HEK293 (cell line): ENCODE measurements at regions not wholly inside any gene's neighbourhood (a gene's known extent, or its start where the extent isn't known, plus 50 kb on each side); places are given as distances from the start of the nearest gene placed in this dataset.

Experiments used
- CTCF ChIA-PET: fragments of 350-600 bp; formaldehyde crosslinking; extraction: SDS; loops from one replicate; lab custom pipeline; 2021; ENCODE audit warnings: antibody characterized with exemption; lab: Yijun Ruan, JAX
- POLR2A ChIA-PET: fragments of 300-600 bp; formaldehyde crosslinking; extraction: SDS; loops from one replicate; lab custom pipeline; 2020; ENCODE audit warnings: antibody characterized with exemption, inconsistent platforms; lab: Yijun Ruan, JAX
- H3K27ac ChIP-seq: fragments of 200-500 bp; sonication (Bioruptor generic); 2 replicates; pipeline ENCODE4 v1.5.1; 2014; ENCODE audit warnings: low read depth, low read length, control low read depth, inconsistent platforms; ENCODE audit errors: extremely low read depth
- H3K36me3 ChIP-seq, 2 experiments: fragments of 200-500 bp in 1 of 2; sonication (Bioruptor generic) in 1 of 2; 1 replicate in 1 of 2; 2 replicates in 1 of 2; pipeline ENCODE4 v1.5.1; 2014 to 2017; ENCODE audit warnings: inconsistent platforms in 2 of 2, low read length in 2 of 2; ENCODE audit not compliant: control insufficient read depth in 2 of 2, insufficient read depth in 1 of 2
- H3K4me1 ChIP-seq: fragments of 200-500 bp; sonication (Bioruptor generic); 2 replicates; pipeline ENCODE4 v1.5.1; 2014; ENCODE audit warnings: mild to moderate bottlenecking, low read length, inconsistent platforms; ENCODE audit not compliant: control insufficient read depth, insufficient read depth
- H3K4me3 ChIP-seq: 2 replicates; pipeline ENCODE4 v1.5.1; 2011; ENCODE audit warnings: low read depth, mild to moderate bottlenecking, control low read depth, low read length, moderate library complexity
- H3K9me3 ChIP-seq: fragments of 200-500 bp; sonication (Bioruptor generic); 2 replicates; pipeline ENCODE4 v1.5.1; 2014; ENCODE audit warnings: low read depth, low read length, inconsistent platforms; ENCODE audit not compliant: control insufficient read depth, insufficient read depth
- EGR2 ChIP-seq: fragments of 450-650 bp; formaldehyde crosslinking; IDR thresholded peaks from 2 replicates; pipeline ENCODE4 v1.5.1; 2016; ENCODE audit warnings: low read depth, missing biosample characterization, missing genetic modification characterization
- MEIS1 ChIP-seq: sonication (generic); formaldehyde crosslinking; IDR thresholded peaks from 2 replicates; pipeline ENCODE4 v1.8.1; 2022; ENCODE audit warnings: missing genetic modification reagents, mild to moderate bottlenecking, borderline replicate concordance
- PRDM1 ChIP-seq: fragments of 450-650 bp; formaldehyde crosslinking; IDR thresholded peaks from 2 replicates; pipeline ENCODE4; 2016; ENCODE audit warnings: missing biosample characterization, missing genetic modification characterization
- RBAK ChIP-seq: fragments of 450-650 bp; formaldehyde crosslinking; IDR thresholded peaks from 2 replicates; pipeline ENCODE4 v1.5.1; 2016; ENCODE audit warnings: missing biosample characterization, missing genetic modification characterization
- SCRT1 ChIP-seq: fragments of 450-650 bp; formaldehyde crosslinking; IDR thresholded peaks from 2 replicates; pipeline ENCODE4 v1.5.1; 2016; ENCODE audit warnings: missing biosample characterization, missing genetic modification characterization, borderline replicate concordance
- ZBTB48 ChIP-seq: fragments of 450-650 bp; formaldehyde crosslinking; IDR thresholded peaks from 2 replicates; pipeline ENCODE4 v1.5.1; 2016; ENCODE audit warnings: missing biosample characterization, missing genetic modification characterization
- ZBTB6 ChIP-seq: fragments of 450-650 bp; formaldehyde crosslinking; IDR thresholded peaks from 2 replicates; pipeline ENCODE4 v1.5.1; 2017; ENCODE audit warnings: missing biosample characterization, missing genetic modification characterization
- ZBTB7A ChIP-seq: fragments of 450-650 bp; formaldehyde crosslinking; IDR thresholded peaks from 2 replicates; pipeline ENCODE4 v1.5.1; 2016; ENCODE audit warnings: low read depth, missing biosample characterization, missing genetic modification characterization
- ZFHX2 ChIP-seq: fragments of 450-650 bp; formaldehyde crosslinking; conservative IDR thresholded peaks from 2 replicates; pipeline ENCODE4 v1.5.1; 2016; ENCODE audit warnings: missing biosample characterization, missing genetic modification characterization
- ZNF155 ChIP-seq: fragments of 450-650 bp; formaldehyde crosslinking; IDR thresholded peaks from 2 replicates; pipeline ENCODE4 v1.5.1; 2016; ENCODE audit warnings: missing biosample characterization, missing genetic modification characterization
- ZNF157 ChIP-seq: fragments of 450-650 bp; formaldehyde crosslinking; IDR thresholded peaks from 2 replicates; pipeline ENCODE4 v1.5.1; 2016; ENCODE audit warnings: missing biosample characterization, missing genetic modification characterization
- ZNF2 ChIP-seq: fragments of 450-650 bp; formaldehyde crosslinking; IDR thresholded peaks from 2 replicates; pipeline ENCODE4 v1.5.1; 2016; ENCODE audit warnings: missing biosample characterization, missing genetic modification characterization
- ZNF433 ChIP-seq: fragments of 450-650 bp; formaldehyde crosslinking; IDR thresholded peaks from 2 replicates; pipeline ENCODE4 v1.5.1; 2016; ENCODE audit warnings: missing biosample characterization, missing genetic modification characterization, low read depth
- ZNF521 ChIP-seq: fragments of 450-650 bp; formaldehyde crosslinking; IDR thresholded peaks from 2 replicates; pipeline ENCODE4 v1.5.1; 2017; ENCODE audit warnings: missing biosample characterization, mild to moderate bottlenecking, missing genetic modification characterization
- ZNF544 ChIP-seq: fragments of 450-650 bp; formaldehyde crosslinking; IDR thresholded peaks from 2 replicates; pipeline ENCODE4 v1.5.0; 2017; ENCODE audit warnings: missing biosample characterization, missing genetic modification characterization
- ZNF548 ChIP-seq: fragments of 450-650 bp; formaldehyde crosslinking; IDR thresholded peaks from 2 replicates; pipeline ENCODE4 v1.5.1; 2016; ENCODE audit warnings: missing biosample characterization, missing genetic modification characterization
- ZNF585B ChIP-seq: fragments of 450-650 bp; formaldehyde crosslinking; IDR thresholded peaks from 2 replicates; pipeline ENCODE4 v1.5.1; 2016; ENCODE audit warnings: missing biosample characterization, missing genetic modification characterization
- ZNF596 ChIP-seq: fragments of 450-650 bp; IDR thresholded peaks from 2 replicates; pipeline ENCODE4 v1.5.0; 2018; ENCODE audit warnings: missing biosample characterization, mild to moderate bottlenecking, missing genetic modification characterization, moderate library complexity
- ZNF623 ChIP-seq: fragments of 450-650 bp; formaldehyde crosslinking; IDR thresholded peaks from 2 replicates; pipeline ENCODE4 v1.5.1; 2016; ENCODE audit warnings: missing biosample characterization, missing genetic modification characterization
- ZNF76 ChIP-seq: fragments of 450-650 bp; formaldehyde crosslinking; IDR thresholded peaks from 2 replicates; pipeline ENCODE4; 2016; ENCODE audit warnings: low read depth, missing biosample characterization, missing genetic modification characterization, borderline replicate concordance
- ZNF777 ChIP-seq: fragments of 450-650 bp; formaldehyde crosslinking; IDR thresholded peaks from 2 replicates; pipeline ENCODE4 v1.5.1; 2017; ENCODE audit warnings: missing biosample characterization, missing genetic modification characterization, borderline replicate concordance
- ZSCAN4 ChIP-seq: fragments of 450-650 bp; formaldehyde crosslinking; IDR thresholded peaks from 2 replicates; pipeline ENCODE4 v1.5.1; 2017; ENCODE audit warnings: missing biosample characterization, missing genetic modification characterization
- TF ChIP-seq, protein P1 (sequence below): fragments of 450-650 bp; formaldehyde crosslinking; IDR thresholded peaks from 2 replicates; pipeline ENCODE4 v1.5.1; 2016; ENCODE audit warnings: missing biosample characterization, missing genetic modification characterization
- TF ChIP-seq, protein P2 (sequence below): fragments of 450-650 bp; formaldehyde crosslinking; IDR thresholded peaks from 2 replicates; pipeline ENCODE4 v1.5.1; 2016; ENCODE audit warnings: missing biosample characterization, missing genetic modification characterization, low read depth

DNA sequence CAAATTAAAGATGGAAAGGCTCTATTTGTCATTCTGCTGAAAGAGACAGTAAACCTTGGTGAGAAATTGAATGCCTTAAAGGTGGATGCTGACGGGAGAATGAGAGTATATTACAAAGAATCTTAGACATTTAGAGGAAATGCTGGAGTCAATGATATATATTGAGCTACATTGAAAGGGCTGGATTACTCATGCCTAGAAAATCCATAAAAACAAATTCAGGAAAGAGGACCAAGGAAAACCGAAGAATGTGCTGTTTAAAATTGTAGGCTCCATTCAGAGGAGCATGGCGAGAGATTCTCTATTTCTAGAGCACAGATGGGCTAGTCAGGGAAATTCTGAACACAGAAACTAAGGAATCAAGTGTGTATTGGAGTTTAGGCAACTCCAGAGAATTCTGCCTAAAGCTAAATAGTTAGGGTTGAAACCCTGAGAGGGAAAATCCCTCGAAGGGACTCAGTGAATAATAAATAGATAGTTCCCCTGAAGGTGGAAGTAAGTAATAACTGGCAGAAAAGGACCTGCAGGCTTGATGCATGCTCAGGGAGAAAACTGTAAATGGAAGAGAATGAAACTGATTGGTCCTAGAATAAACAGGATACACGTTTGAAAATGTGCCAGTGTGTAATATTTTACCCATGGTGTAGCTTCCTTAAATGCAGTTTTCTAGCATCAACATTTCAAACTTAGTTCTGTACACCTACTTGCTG lies 1532.4 kb upstream of the TENM3 start:
- ChIA-PET CTCF (interaction anchor here (0.5 kb wide), 1 partner anchor 17 kb away, joined by 3 read pairs; no protein-coding TSS in a partner anchor), POLR2A (no interaction called here)
- Histone ChIP-seq H3K27ac (no peak overlapping the region), H3K4me3 (no peak overlapping the region), H3K4me1 (no peaks in the 10 kb centered on the region), H3K9me3 (no peaks in the 10 kb centered on the region), H3K36me3 (no peaks in the 10 kb centered on the region)
- TF ChIP-seq ZNF623 (tag by site-specific recombination) = no peak
- no peak for TF ChIP-seq ZNF155 (tag by site-specific recombination)
- TF ChIP-seq RBAK = no peak
- no peak for TF ChIP-seq ZBTB7A (tag by site-specific recombination)
- no peak for TF ChIP-seq ZNF76 (tag by site-specific recombination)
- TF ChIP-seq, protein P1, sequence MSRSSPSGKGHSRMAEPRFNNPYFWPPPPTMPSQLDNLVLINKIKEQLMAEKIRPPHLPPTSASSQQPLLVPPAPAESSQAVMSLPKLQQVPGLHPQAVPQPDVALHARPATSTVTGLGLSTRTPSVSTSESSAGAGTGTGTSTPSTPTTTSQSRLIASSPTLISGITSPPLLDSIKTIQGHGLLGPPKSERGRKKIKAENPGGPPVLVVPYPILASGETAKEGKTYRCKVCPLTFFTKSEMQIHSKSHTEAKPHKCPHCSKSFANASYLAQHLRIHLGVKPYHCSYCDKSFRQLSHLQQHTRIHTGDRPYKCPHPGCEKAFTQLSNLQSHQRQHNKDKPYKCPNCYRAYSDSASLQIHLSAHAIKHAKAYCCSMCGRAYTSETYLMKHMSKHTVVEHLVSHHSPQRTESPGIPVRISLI (tag by site-specific recombination) = no peak
- no peak for TF ChIP-seq ZSCAN4 (tag by site-specific recombination)
- TF ChIP-seq MEIS1 = no peak
- TF ChIP-seq ZBTB6 (tag by site-specific recombination) = no peak
- no peak for TF ChIP-seq ZNF777 (tag by site-specific recombination)
- TF ChIP-seq ZNF548 (tag by site-specific recombination) = no peak
- no peak for TF ChIP-seq ZNF544 (tag by site-specific recombination)
- TF ChIP-seq ZNF2 (tag by site-specific recombination) = no peak
- no peak for TF ChIP-seq ZNF157 (tag by site-specific recombination)
- TF ChIP-seq, protein P2, sequence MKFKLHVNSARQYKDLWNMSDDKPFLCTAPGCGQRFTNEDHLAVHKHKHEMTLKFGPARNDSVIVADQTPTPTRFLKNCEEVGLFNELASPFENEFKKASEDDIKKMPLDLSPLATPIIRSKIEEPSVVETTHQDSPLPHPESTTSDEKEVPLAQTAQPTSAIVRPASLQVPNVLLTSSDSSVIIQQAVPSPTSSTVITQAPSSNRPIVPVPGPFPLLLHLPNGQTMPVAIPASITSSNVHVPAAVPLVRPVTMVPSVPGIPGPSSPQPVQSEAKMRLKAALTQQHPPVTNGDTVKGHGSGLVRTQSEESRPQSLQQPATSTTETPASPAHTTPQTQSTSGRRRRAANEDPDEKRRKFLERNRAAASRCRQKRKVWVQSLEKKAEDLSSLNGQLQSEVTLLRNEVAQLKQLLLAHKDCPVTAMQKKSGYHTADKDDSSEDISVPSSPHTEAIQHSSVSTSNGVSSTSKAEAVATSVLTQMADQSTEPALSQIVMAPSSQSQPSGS (tag by site-specific recombination) = no peak

DNA sequence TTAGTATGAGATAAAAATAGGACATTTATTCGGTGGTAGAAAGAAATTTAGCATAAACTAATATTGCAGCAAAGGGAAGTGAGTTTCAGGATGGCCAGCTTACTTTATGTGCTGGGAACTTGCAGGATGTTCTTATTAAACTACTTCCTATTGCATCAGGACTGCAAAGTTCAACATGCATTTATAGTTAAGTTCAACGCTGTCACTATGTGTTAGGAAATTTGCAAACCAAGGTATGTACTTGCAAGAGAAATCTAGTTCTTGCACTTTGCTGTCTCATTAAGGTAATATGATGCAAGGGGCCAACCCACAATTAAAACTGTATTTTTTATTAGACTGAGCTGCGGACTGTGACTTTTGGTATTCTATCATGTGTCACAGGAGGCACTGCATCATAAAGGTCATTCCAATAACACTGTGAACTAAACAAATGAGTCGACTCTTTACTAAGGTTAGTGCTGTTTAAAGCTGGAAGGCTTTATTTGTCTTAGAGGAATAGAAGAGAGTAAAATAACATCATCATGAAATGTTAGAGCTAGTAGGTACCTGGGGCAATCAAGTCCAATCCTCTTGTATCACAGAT lies 1525.7 kb upstream of the TENM3 start:
- H3K9me3 ChIP-seq = no peaks in the 10 kb centered on the region
- CTCF ChIA-PET = interaction anchor here (0.5 kb wide), 1 partner anchor 191 kb away, joined by 3 read pairs; no protein-coding TSS in a partner anchor
- no peak for TF ChIP-seq ZNF585B
- TF ChIP-seq, all 188 proteins: peak for 0
- H3K36me3 ChIP-seq = no peaks in the 10 kb centered on the region
- POLR2A ChIA-PET = no interaction called here
- H3K27ac ChIP-seq = no peak overlapping the region
- H3K4me3 ChIP-seq = no peak overlapping the region
- H3K4me1 ChIP-seq = no peaks in the 10 kb centered on the region

GRCh38 chr4:180721356-180721755 lies 1521.8 kb upstream of the TENM3 start:
- POLR2A ChIA-PET = no interaction called here

More at GRCh38 chr4:180721356-180721755, 1521.8 kb upstream of the TENM3 start:
- Histone ChIP-seq H3K9me3 (no peaks in the 10 kb centered on the region), H3K4me3 (no peak overlapping the region), H3K36me3 (no peaks in the 10 kb centered on the region), H3K27ac (no peak overlapping the region), H3K4me1 (no peaks in the 10 kb centered on the region)
- CTCF ChIA-PET = no interaction called here
- no peak for TF ChIP-seq ZNF433 (tag by site-specific recombination)
- TF ChIP-seq ZFHX2 (tag by site-specific recombination) = peak; percentile 97
- no peak for TF ChIP-seq ZBTB48 (tag by site-specific recombination)
- no peak for TF ChIP-seq ZNF596
- TF ChIP-seq SCRT1 (tag by site-specific recombination) = no peak
- TF ChIP-seq EGR2 (tag by site-specific recombination) = peak; percentile 95
- no peak for TF ChIP-seq ZNF521 (tag by site-specific recombination)
- no peak for TF ChIP-seq ZNF623 (tag by site-specific recombination)
- TF ChIP-seq ZNF2 (tag by site-specific recombination) = no peak
- TF ChIP-seq PRDM1 (tag by site-specific recombination) = peak; percentile 91
